HG02840 (cell line): ENCODE measurements at regions not wholly inside any gene's neighbourhood (a gene's known extent, or its start where the extent isn't known, plus 50 kb on each side); places are given as distances from the start of the nearest gene placed in this dataset.
"Not testable (repeated sequence)": the region's sequence is repeated elsewhere in the genome, so short reads cannot be mapped to it uniquely, and the experiment has no call there.

Source experiments
- ATAC-seq: cut with Tn5 transposase; IDR thresholded peaks from one replicate; pipeline ENCODE4 v1.9.1; 2021; ENCODE audit warnings: mild to moderate bottlenecking, moderate library complexity, moderate number of reproducible peaks; ENCODE audit not compliant: unreplicated experiment, low FRiP score

- ATAC-seq, result not testable (repeated sequence)
These were observed 202.3 kb downstream of the NPIPB11 start for GRCh38 chr16:29203933-29204805.

GRCh38 chr16:29203046-29203932 is 203.2 kb downstream of the NPIPB11 start:
- ATAC-seq, result not testable (repeated sequence)

DNA sequence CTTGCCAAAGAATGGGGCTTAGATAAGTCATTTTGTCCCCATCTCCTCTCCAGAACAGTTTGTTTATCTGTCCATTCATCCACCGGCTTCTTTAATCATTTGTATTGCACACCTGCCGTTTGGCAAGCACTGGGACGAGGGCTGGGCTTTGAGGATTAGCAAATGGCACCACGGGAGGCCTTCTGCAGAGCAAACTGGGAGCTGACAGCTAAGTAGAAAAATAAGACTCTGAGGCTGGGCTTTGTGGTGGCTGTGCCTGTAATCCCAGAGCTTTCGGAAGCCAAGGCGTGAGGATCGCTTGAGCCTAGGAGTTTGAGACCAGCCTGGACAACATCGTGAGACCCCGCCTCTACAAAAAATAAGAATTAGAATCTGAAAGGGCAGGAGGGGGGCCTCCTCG is 203.9 kb downstream of the NPIPB11 start:
- ATAC-seq, result not testable (repeated sequence)

DNA sequence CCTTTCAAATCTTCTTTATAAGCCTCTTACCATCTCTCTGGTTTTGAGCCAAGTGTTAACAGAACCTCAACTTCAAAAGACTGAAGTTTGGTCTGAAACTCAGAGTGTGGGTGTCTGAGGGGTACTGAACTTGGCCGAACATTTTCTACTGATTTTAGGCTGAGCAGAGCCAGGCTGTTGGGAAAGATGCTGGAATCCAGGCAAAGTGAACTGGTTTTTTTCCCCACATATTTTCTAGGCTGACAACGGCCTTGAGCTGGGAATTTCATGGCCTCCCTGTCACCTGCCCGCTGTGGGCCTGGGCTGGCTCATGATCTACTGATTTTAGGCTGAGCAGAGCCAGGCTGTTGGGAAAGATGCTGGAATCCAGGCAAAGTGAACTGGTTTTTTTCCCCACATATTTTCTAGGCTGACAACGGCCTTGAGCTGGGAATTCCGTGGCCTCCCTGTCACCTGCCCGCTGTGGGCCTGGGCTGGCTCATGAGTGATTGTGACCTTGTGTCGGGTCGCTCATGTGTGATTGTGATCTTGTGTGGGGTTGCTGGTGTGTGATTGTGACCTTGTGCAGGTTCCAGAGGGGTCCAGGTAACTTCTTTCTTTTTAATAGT is 204.4 kb downstream of the NPIPB11 start:
- ATAC-seq, result not testable (repeated sequence)

DNA sequence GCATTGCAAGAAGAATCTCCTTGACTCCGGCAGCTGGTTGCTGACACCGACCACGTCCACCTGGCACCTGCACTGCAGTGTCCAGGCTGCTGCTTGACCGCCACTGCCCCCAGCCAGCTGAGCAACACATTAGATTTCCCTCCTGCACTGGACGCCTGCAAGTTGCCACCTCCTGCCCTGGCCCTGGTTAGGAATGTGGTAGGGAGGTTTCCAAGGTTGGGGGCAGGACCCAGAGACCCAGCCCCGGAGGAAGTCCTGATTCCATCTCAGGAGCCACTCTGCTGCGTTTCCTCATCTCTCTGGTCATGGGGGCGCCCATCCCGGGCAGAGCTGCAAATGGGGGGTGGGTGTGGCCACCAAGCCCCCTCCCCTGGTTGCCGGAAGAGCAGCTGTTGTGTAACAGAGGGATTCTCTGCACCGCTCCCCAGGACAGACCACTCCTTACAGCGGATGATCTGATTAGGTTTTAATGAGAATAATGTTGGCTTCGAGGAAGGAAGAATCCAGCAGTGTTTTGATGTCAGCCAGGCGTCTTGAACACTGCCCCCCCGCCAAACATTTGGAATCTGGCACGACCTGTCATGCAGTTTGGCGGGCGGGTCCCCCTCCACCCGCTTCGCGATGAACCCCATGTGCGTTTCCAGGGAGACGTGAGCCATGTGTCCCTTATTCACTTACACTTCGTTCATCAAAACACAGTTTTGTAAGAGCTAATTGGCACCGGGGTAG is 205.1 kb downstream of the NPIPB11 start:
- not testable (repeated sequence) for ATAC-seq

DNA sequence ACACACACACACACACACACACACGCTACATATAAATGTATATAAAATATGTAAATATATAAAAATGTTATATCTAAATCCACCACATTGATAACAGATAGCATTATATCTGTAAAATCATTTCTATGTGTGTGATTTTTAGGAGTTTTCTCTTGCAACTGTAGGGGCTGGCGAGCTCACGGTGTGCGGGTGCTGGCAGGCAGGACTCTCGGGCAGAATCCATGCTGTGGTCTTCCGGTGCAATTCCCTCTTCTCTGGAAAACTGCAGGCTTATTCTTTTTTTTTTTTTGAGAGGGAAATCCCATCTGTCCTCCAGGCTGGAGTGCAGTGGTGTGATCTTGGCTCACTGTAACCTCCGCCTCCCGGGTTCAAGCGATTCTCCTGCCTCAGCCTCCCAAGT is 205.8 kb downstream of the NPIPB11 start:
- not testable (repeated sequence) for ATAC-seq

GRCh38 chr16:29200135-29200601 is 206.3 kb downstream of the NPIPB11 start:
- ATAC-seq, result not testable (repeated sequence)

GRCh38 chr16:29199626-29200025 is 206.9 kb downstream of the NPIPB11 start:
- ATAC-seq, result not testable (repeated sequence)

- no peak for ATAC-seq
These were observed 207.6 kb downstream of the NPIPB11 start for GRCh38 chr16:29198731-29199521.

DNA sequence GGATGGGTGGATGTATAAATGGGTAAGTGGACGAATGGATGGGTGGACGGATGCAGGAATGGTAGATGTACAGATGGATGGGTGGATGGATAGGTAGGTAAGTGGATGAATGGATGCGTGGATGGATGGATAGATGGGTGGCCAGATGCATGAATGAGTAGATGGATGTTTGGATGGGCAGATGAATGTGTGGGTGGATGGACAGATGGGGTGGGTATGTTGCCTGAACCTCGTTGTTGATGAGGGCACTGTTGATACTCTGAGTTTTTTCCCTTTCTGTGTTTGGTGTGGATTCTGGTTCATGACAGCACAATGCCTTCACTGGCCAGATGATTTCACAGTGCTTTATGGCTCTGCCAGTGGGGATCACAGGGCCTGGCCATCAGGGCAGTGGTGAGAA is 208.3 kb downstream of the NPIPB11 start:
- no peak for ATAC-seq

DNA sequence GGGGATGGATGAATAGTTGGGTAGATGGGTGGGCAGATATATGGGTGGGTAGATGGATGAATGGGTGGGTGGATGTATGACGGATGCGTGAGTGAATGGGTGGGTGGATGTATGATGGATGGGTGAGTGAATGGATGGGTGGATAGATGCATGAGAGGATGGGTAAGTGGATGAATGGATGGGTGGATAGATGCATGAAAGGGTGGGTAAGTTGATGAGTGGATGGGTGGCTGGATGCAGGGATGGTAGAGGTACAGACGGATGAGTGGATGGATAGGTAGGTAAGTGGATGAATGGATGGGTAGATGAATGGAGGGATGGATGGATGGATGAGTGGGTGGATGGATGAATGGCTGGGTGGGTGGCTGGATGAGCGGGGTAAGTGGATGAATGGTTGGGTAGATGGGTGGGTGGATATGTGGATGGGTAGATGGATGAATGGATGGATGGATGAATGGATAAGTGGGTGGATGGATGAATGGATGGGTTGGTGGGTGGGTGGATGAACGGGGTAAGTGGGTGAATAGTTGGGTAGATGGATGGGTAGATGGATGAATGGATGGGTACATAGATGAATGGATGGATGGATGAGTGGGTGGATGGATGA is 208.9 kb downstream of the NPIPB11 start:
- not testable (repeated sequence) for ATAC-seq

GRCh38 chr16:29196746-29197145 is 209.8 kb downstream of the NPIPB11 start:
- ATAC-seq, result not testable (repeated sequence)

DNA sequence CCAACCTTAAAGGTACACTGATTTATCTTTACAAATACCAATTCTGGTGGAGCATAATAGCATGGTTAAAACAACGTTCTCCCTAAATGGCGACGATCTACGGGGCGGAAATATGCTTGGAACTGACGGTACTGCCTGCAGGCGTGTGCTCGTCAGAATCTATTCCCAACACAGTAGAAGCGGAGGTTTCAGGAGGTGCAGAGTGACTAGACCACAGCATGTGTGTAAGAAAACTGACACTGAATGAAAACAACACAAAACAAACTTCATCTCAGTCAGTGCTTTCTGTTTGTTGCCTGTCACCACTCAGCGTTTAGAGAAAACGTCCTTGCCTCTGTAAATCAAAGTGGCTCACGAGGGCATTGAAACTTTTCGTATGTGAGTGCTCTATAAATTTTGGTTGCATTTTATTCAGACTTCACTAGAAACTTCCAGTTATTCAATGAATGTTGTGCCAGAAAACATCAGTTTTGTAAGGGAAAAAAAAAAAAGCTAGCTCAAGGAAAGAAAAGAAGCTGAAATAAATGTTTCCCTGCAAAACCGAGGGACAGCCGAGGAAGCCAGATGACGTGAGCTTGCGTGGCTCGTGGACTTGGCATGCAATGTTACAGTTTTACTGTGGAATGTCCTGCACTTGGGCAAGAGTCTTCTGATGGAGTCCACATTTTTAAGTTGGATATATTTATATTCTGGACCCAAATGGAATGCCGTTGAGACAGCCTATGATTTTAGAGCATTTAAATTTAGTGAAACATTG is 210.4 kb downstream of the LAT start:
- ATAC-seq, result not testable (repeated sequence)

GRCh38 chr16:29194185-29194844 is 209.5 kb downstream of the LAT start:
- ATAC-seq, result not testable (repeated sequence)

DNA sequence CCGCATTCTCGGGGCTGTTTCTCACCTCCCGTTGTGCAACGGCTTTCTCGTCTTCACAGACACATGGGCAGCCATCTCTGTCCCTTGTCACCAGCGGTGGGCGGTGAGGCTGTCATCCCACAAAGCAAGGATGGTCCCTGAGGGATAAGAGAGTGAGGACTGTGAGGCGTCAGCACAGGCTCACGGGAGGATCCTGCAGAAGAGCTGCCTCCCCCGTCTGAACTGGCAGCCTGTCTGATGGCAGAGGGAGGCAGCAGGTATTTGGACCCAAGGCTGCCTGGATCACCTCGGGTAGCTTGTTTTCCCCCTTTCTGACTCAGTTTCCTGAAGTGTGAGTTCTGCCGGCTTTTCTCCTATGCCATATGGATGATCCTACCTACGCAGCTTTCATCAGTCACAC is 208.8 kb downstream of the LAT start:
- not testable (repeated sequence) for ATAC-seq

DNA sequence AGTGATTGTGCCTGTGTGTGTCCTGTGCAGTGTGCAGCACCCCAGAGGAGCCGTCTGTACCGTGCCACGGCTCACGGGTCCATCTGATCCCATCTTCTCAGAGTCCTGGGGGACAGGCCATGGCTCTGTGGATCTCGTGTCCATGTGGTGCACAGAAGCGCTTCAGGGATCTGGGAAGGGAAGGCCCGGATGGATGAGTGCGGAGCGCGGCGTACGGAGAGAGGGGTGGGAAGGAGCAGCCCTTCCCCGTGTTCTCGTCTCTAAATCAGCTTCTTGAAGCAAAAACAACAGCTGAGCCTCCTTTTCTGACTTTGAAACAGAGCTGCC is 208.4 kb downstream of the LAT start:
- not testable (repeated sequence) for ATAC-seq

GRCh38 chr16:29192329-29193247 is 207.7 kb downstream of the LAT start:
- ATAC-seq, result no peak
